Ramos (cell line): ENCODE measurements at regions not wholly inside any gene's neighbourhood (a gene's known extent, or its start where the extent isn't known, plus 50 kb on each side); places are given as distances from the start of the nearest gene placed in this dataset.
"Not testable (repeated sequence)": the region's sequence is repeated elsewhere in the genome, so short reads cannot be mapped to it uniquely, and the experiment has no call there.

Experiments
- in situ Hi-C: fragments of 300-500 bp; cut with MboI; formaldehyde crosslinking; loops from one replicate; pipeline ENCODE4 v1.14.3; 2022; ENCODE audit warnings: low sequenced_read_pairs; ENCODE audit not compliant: unreplicated experiment

DNA sequence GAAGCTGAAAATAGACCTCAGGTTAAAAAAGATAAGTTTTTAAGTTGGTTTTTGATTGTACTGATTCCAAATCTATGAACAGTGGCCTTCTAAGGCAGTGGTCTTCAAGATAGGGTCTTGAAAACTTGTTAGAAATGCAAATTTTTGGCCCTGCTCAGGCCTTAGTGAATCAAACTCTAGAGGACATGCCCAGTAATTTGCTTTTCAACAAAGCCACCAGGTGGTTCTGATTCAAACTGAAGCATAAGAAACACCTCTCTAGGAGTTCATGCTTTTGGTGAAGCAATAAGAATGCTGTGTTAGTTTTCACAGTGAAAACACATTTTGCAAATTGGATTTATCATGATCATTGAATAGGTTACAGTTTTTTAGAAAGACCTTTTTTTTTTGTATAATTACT is 1849.4 kb upstream of the AGA start:
- in situ Hi-C loops: no loop called here

- in situ Hi-C loops: no loop called here
These were observed 1850.2 kb upstream of the AGA start for GRCh38 chr4:179292468-179292867.

DNA sequence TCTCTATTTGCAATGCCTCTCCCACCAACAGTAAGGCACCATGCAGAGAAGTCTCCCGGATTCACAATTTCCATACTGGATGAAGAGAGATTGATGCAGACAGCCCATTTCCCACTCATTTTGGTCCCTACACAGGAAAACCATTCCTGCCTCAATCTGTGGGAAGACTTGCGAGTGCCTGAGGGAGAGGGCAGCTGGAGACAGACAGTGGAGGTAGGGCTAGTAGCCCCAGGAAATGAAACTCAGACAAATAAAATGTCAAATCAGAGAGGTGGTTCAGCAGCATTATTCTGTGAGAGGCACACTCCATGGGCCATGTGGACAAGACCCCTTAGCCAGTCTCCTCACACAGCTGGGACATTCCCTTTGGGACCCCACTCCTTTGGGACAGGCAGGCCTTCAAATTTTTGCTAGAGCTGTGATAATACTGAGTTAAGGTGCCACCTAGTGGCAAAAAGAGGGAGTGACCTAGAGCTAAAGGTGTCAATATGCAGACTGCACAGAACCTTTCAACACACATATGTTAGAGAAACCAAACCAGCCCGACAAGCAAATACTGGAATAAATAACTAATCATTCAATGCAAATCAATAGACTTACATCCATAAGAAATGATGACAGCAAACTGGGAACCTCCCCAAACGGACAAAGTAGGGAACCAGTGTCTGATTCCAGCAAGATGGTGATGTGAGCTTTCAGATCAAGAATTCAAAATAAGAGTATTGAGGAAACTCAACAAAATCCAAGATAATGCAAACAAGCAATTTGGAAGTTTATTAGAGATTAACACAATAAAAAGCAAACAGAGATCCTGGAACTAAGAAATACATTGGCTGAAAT is 1865.3 kb upstream of the AGA start:
- in situ Hi-C loops: loop anchor here (25.0 kb wide), 1 partner anchor 1745 kb away; no protein-coding TSS in a partner anchor

- in situ Hi-C loops: loop anchor here (25.0 kb wide), 1 partner anchor 1752 kb away; no protein-coding TSS in a partner anchor
These were observed 1871.6 kb upstream of the AGA start for GRCh38 chr4:179313823-179314222.

DNA sequence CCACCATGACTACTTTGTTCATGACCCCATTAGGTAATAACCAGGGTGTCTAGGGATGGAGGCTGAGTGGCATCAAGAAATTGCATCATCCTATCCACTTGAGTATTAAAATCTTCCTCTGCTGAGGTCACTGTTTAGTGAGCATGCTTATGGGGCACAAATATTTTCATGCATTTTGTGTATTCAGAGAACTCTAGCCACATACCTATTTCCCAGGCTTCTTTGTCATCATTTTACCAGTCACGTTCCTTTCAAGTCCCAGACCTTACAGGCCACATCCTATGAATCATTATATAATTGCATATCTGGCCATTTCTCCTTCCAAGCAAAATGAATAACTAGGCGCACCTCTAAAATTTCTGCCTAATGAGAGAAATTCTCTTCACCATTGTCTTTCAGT is 1882.9 kb upstream of the AGA start:
- in situ Hi-C loops: no loop called here

DNA sequence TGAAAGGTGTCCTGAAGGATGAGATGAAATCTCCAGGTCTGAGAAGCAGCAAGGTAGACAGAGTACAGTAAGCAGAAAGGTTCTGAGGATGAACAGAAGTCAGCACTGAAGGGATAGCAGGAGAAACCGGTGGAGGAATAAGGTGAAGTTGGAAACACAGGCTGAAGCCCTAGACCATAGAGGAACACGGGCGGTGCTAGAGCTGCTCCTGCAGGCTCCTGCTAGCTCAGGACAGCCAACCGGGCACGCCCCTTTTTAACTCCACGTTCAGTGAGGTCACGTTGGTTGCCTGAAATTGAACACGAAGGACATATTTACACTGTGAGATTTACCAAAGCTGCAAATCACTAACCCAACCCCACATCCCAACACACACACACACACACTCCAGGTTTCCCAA is 1886.4 kb upstream of the AGA start:
- in situ Hi-C loops: no loop called here

DNA sequence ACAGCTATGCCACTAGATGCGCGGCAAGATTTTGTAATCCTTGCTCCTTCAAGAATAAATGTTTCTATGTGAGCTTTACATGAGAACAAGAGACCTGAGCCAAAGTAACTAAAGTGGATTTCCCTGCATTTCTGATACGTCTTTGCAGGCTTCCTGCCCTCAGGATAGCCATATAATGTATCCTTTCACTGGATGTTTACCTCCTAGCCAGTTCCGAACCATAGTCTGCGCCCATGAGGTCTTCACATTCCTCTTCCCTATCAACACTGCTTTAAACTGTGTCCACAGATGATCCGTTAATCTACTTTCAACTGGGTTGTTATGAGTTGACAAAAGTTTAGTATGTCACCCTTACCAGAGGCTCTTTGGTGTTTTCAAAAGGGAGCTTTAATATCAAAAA is 1889.1 kb upstream of the AGA start:
- in situ Hi-C loops: no loop called here

- in situ Hi-C loops: no loop called here
These were observed 1902.6 kb upstream of the AGA start for GRCh38 chr4:179344861-179345260.

- in situ Hi-C loops: no loop called here
These were observed 1910.0 kb upstream of the AGA start for GRCh38 chr4:179352221-179352620.

- in situ Hi-C loops: no loop called here
These were observed 1911.5 kb upstream of the AGA start for GRCh38 chr4:179353786-179354185.

- in situ Hi-C loops: no loop called here
These were observed 1919.8 kb upstream of the AGA start for GRCh38 chr4:179361978-179362486.

- in situ Hi-C loops: not testable (repeated sequence)
These were observed 1923.7 kb upstream of the AGA start for GRCh38 chr4:179365932-179366331.

DNA sequence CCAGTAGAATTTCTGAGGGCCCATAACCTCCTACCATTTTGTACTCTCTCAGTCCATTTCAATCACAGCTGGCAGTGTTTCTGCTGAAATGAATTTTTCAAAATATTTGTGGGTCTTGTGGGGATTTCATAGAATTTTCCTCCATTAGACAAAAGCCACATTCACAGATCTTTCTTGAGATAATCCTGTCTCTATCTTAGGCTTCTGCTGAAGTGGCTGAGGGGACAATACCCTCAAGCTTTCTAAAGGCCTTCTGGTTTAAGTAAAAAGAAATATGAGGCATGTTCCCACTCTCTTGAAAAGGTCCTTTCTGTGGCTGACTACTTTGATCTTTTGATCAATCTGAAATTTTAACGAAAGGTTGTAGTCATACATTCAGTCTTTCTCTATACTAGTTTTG is 1930.0 kb upstream of the AGA start:
- in situ Hi-C loops: no loop called here

- in situ Hi-C loops: no loop called here
These were observed 1930.5 kb upstream of the AGA start for GRCh38 chr4:179372746-179373145.

DNA sequence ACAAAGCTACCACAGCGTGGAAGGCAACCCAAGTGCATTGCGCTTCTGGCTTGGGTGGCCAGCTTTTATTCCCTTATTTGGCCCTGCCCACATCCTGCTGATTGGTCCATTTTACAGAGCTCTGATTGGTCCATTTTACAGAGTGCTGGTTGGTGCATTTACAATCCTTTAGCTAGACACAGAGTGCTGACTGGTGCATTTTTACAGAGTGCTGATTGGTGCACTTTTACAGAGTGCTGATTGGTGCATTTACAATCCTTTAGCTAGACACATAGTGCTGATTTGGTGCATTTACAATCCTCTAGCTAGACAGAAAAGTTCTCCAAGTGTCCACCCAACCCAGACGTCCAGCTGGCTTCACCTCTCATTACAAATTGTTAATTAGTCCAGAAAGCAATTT is 1936.6 kb upstream of the AGA start:
- in situ Hi-C loops: not testable (repeated sequence)

DNA sequence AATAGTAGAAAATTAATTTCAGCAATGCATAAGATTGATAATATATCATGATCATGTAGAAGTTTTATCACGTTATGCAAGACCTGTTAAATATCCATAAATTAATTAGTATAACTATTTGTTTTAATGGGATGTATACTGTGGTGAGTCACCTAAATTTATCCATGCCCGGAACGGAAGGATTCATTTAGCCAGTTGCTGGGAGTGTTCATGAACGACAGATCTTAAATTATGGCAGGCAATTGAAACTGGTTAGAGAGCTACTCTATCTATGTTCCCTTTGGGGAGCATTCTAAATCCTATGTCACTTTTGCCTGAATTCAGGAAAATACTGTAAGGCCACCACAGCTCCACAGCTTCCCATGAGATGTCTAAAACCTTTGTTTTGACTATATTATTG is 1950.5 kb upstream of the AGA start:
- in situ Hi-C loops: no loop called here

DNA sequence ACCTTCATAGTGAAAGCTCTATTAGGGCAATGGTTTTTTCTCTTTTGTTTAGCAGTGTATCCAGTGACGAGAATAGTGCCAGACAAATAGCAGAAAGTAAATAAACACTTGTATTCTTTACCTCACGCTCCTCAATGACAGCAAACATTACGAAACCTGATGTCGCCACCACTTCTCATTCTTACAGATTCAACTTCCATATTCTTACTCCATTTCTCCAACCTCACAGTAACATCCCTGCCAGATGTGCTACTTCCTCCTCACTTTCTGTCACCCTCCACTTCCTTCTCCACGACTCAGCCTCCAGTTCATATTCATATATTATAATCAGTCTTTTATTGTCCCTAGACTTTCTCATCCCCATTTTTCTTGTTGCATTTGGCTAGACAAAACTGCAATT is 1956.2 kb upstream of the AGA start:
- in situ Hi-C loops: no loop called here

- in situ Hi-C loops: no loop called here
These were observed 1957.0 kb upstream of the AGA start for GRCh38 chr4:179399054-179399782.

GRCh38 chr4:179415037-179415846 is 1973.0 kb upstream of the AGA start:
- in situ Hi-C loops: no loop called here

GRCh38 chr4:179415847-179416223 is 1973.6 kb upstream of the AGA start:
- in situ Hi-C loops: no loop called here

- in situ Hi-C loops: no loop called here
These were observed 1975.1 kb upstream of the AGA start for GRCh38 chr4:179417357-179417756.
